ENCODE measurements at regions not wholly inside any gene's neighbourhood (a gene's known extent, or its start where the extent isn't known, plus 50 kb on each side); places are given as distances from the start of the nearest gene placed in this dataset.

DNA sequence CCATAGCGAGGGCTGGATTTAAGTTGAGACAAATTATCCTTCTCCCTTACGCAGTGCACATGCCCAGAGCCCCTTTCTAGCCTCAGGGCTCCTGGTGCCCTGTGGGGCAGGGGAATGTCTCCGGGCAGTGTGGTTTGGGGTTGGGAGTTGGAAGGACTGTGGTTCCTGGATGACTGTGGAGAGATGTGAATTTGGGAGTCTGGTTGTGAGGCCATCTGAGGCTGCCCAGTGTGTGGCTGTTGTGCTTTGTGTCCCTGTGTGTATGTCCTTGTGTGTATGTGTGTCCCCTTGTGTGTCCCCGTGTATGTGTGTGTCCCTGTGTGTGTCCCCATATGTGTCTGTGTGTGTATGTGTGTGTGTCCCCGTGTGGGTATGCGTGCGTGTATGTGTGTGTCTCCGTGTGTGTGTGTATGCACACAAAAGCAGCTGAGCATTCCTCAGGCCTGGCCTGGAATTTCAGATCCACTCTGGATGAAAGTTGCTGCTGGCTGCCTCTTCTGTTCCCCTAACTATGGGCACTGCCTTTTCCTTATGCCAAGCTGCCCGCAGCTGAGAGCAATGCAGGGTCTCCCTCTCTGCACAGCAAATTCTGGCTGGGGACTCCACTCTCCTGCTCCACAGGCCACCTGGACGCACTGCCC lies 65.4 kb downstream of the UBIAD1 start:
- no peak for DNase-seq (ENCODE audit: low read depth)
- Histone ChIP-seq H3K36me3 (ENCODE audit: control insufficient read depth, insufficient read depth, low read length) (no peaks in the 10 kb centered on the region), H3K27me3 (ENCODE audit: control insufficient read depth, insufficient read depth, low read length) (peaks cover 14% of the 10 kb centered on the region), H3K4me3 (ENCODE audit: low read depth, low read length) (no peak overlapping the region)
- TF ChIP-seq, protein P1, sequence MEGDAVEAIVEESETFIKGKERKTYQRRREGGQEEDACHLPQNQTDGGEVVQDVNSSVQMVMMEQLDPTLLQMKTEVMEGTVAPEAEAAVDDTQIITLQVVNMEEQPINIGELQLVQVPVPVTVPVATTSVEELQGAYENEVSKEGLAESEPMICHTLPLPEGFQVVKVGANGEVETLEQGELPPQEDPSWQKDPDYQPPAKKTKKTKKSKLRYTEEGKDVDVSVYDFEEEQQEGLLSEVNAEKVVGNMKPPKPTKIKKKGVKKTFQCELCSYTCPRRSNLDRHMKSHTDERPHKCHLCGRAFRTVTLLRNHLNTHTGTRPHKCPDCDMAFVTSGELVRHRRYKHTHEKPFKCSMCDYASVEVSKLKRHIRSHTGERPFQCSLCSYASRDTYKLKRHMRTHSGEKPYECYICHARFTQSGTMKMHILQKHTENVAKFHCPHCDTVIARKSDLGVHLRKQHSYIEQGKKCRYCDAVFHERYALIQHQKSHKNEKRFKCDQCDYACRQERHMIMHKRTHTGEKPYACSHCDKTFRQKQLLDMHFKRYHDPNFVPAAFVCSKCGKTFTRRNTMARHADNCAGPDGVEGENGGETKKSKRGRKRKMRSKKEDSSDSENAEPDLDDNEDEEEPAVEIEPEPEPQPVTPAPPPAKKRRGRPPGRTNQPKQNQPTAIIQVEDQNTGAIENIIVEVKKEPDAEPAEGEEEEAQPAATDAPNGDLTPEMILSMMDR (IDR thresholded peaks at IDR 0.05; ENCODE audit: insufficient read depth, low read depth, low read length) = no peak
- ChIA-PET CTCF (interaction anchor here (0.8 to 1.0 kb wide), 4 partner anchors 26 to 378 kb away, joined by 3 to 4 read pairs (median 3); no protein-coding TSS in a partner anchor), POLR2A (no interaction called here)

GRCh38 chr1:11339346-11340232 lies 66.6 kb downstream of the UBIAD1 start:
- CTCF ChIA-PET = interaction anchor here (0.8 to 1.3 kb wide), 4 partner anchors 12 to 304 kb away, joined by 3 read pairs; no protein-coding TSS in a partner anchor
- DNase-seq (ENCODE audit: low read depth) = no peak
- Histone ChIP-seq H3K27me3 (ENCODE audit: control insufficient read depth, insufficient read depth, low read length) (peaks cover 17% of the 10 kb centered on the region), H3K36me3 (ENCODE audit: control insufficient read depth, insufficient read depth, low read length) (no peaks in the 10 kb centered on the region), H3K4me3 (ENCODE audit: low read depth, low read length) (no peak overlapping the region)
- POLR2A ChIA-PET = no interaction called here
- TF ChIP-seq, protein P1 (IDR thresholded peaks at IDR 0.05; ENCODE audit: insufficient read depth, low read depth, low read length) = no peak

DNA sequence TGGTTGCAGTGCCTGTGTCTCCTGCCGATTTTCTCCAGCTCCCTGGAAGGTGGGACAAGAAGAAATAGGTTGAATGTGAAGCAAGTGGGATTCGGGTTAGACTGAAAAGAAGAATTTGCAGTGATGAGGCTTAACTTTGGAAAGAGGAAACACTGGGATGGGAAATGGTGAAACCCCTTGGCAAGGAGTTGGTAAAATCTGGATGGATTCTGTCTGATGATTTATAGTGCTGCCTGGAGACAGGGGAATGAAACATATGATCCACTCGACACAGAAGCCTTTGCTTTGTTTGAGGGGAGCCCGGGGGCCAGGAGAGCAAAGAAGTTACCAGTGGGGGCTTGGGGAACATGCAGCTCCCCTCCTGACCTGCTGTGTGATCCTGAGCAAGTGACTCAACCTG lies 67.2 kb downstream of the UBIAD1 start:
- ChIA-PET POLR2A (no interaction called here), CTCF (interaction anchor here (0.8 to 1.3 kb wide), 3 partner anchors 12 to 303 kb away, joined by 3 read pairs; no protein-coding TSS in a partner anchor)
- Histone ChIP-seq H3K27me3 (ENCODE audit: control insufficient read depth, insufficient read depth, low read length) (peaks cover 17% of the 10 kb centered on the region), H3K36me3 (ENCODE audit: control insufficient read depth, insufficient read depth, low read length) (no peaks in the 10 kb centered on the region), H3K4me3 (ENCODE audit: low read depth, low read length) (no peak overlapping the region)
- DNase-seq (ENCODE audit: low read depth) = no peak
- TF ChIP-seq, protein P1 (IDR thresholded peaks at IDR 0.05; ENCODE audit: insufficient read depth, low read depth, low read length) = no peak

DNA sequence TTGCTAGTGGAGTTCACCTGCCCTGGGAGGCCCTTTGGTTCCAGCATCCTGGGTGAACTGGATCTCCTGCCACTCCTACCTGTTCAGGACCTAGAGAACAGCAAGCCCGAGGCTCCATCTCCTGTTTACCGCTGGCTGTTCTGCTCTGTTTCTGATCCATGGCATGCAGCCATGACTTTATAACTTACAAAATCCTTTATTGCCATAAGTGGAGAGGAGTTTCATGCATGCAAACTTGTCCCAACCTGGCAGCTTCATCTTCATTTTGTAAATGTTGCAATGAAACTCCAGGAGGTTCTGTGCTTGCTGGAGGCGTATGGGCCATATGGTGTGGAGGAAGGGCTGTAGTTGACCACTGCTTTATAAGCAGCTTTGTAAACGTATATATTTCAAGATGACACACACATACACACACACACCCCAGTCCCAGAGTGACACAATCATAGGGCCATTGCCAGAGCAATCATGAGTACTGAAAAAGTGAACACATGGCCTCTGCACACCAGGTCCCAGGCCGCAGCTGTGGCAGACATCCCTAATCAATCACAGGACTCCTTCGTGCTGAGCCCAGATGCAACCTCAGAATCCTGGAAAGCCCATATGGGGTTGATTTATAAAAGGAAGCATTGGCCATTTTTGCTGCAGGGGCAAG lies 69.0 kb downstream of the UBIAD1 start:
- POLR2A ChIA-PET = no interaction called here
- peaks cover 18% of the 10 kb centered on the region for H3K27me3 ChIP-seq (ENCODE audit: control insufficient read depth, insufficient read depth, low read length)
- TF ChIP-seq, protein P1 (IDR thresholded peaks at IDR 0.05; ENCODE audit: insufficient read depth, low read depth, low read length) = no peak
- DNase-seq (ENCODE audit: low read depth) = no peak
- CTCF ChIA-PET = no interaction called here
- no peak overlapping the region for H3K4me3 ChIP-seq (ENCODE audit: low read depth, low read length)
- no peaks in the 10 kb centered on the region for H3K36me3 ChIP-seq (ENCODE audit: control insufficient read depth, insufficient read depth, low read length)

GRCh38 chr1:11342621-11343032 lies 69.6 kb downstream of the UBIAD1 start:
- CTCF ChIA-PET = no interaction called here
- H3K4me3 ChIP-seq (ENCODE audit: low read depth, low read length) = no peak overlapping the region
- DNase-seq (ENCODE audit: low read depth) = no peak
- TF ChIP-seq, protein P1 (IDR thresholded peaks at IDR 0.05; ENCODE audit: insufficient read depth, low read depth, low read length) = no peak
- POLR2A ChIA-PET = no interaction called here
- peaks cover 21% of the 10 kb centered on the region for H3K27me3 ChIP-seq (ENCODE audit: control insufficient read depth, insufficient read depth, low read length)
- H3K36me3 ChIP-seq (ENCODE audit: control insufficient read depth, insufficient read depth, low read length) = no peaks in the 10 kb centered on the region

All from BJ (cell line).